Testis (tissue), 2 donors: ENCODE measurements at regions not wholly inside any gene's neighbourhood (a gene's known extent, or its start where the extent isn't known, plus 50 kb on each side); places are given as distances from the start of the nearest gene placed in this dataset.

Experiments
- CTCF ChIP-seq, 3 experiments: fragments of 450-650 bp in 2 of 3; fragments of 200-600 bp in 1 of 3; sonication (generic) in 1 of 3; IDR thresholded peaks; one replicate each; pipeline ENCODE4 v1.5.1; 2016 to 2019; ENCODE audit warnings: antibody characterized with exemption in 3 of 3, mild to moderate bottlenecking in 2 of 3, moderate library complexity in 1 of 3
- POLR2A ChIP-seq: fragments of 450-650 bp; IDR thresholded peaks from one replicate; pipeline ENCODE4 v1.6.1; 2017; ENCODE audit warnings: antibody characterized with exemption, mild to moderate bottlenecking, moderate library complexity

DNA sequence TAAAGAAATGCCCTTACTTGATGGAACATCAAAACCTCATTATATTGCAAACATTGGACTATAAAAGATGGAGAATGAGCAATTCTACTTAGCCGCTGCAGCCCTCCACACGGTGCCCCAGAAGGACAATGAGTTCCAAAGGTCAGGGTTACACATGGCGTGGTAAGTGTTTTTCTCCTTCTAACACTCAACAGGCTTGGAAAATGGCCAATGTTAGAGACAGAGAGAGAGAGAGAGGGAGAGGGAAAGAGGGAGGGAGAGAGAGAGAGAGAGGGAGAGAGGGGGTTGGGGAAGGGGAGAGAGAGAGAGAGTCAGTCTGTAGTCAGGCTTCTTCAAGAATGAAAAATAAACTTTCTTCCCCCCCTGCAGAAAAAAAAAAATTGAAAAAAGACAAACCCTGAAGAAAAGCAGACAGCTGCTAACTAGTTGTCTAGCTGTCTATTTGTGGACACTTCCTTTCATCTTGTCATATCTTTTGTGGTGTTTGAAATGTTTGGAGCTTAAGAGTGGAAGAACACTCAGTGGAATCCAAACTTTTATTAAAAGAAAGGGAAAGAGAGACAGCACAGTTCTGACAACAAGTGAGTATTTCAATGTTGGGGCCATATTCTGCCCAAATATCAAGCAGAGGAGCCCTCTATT lies 324.8 kb downstream of the TMEM38B start:
- TF ChIP-seq CTCF (IDR thresholded peaks at IDR 0.05) (no peak), POLR2A (no peak)
